GM13977 (cell line): ENCODE measurements at regions not wholly inside any gene's neighbourhood (a gene's known extent, or its start where the extent isn't known, plus 50 kb on each side); places are given as distances from the start of the nearest gene placed in this dataset.

ENCODE experiments used
- DNase-seq: peaks from one replicate; pipeline ENCODE4 v3.0.0; 2012; ENCODE audit warnings: low spot score
- CTCF ChIP-seq: IDR thresholded peaks from 2 replicates; pipeline ENCODE4 v1.5.1; 2012; ENCODE audit warnings: mild to moderate bottlenecking, control low read depth; ENCODE audit not compliant: insufficient read depth; ENCODE audit errors: extremely low read depth, missing control alignments
- in situ Hi-C: fragments of 300-500 bp; cut with MboI; formaldehyde crosslinking; loops from one replicate; pipeline ENCODE4 v1.12.0; 2022; ENCODE audit warnings: low sequenced_read_pairs, low pct_unique_long_range_greater_than_20kb, mixed read lengths, inconsistent platforms; ENCODE audit not compliant: unreplicated experiment

GRCh38 chrX:93528917-93529316 lies 144.5 kb downstream of the NAP1L3 start:
- TF ChIP-seq CTCF: no peak
- no peak for DNase-seq
- in situ Hi-C loops: no loop called here
